ENCODE measurements at regions not wholly inside any gene's neighbourhood (a gene's known extent, or its start where the extent isn't known, plus 50 kb on each side); places are given as distances from the start of the nearest gene placed in this dataset.

- no peak for TF ChIP-seq SKIL (CRISPR knock-in tag; IDR thresholded peaks at IDR 0.05; ENCODE audit: borderline replicate concordance)
- no peak for TF ChIP-seq ZNF816 (CRISPR knock-in tag; IDR thresholded peaks at IDR 0.05; ENCODE audit: borderline replicate concordance)
- TF ChIP-seq JUNB (CRISPR knock-in tag; IDR thresholded peaks at IDR 0.05; ENCODE audit: borderline replicate concordance): no peak
- TF ChIP-seq ZFP91 (CRISPR knock-in tag; IDR thresholded peaks at IDR 0.05; ENCODE audit: borderline replicate concordance): no peak
- TF ChIP-seq JUND (CRISPR knock-in tag; IDR thresholded peaks at IDR 0.05): no peak
- TF ChIP-seq EZH2 (conservative IDR thresholded peaks at IDR 0.05; ENCODE audit: low read depth, low read length): no peak
- no peak for TF ChIP-seq MED13 (CRISPR knock-in tag; IDR thresholded peaks at IDR 0.05)
- TF ChIP-seq GMEB2 (CRISPR knock-in tag; IDR thresholded peaks at IDR 0.05; ENCODE audit: low read depth): no peak
- TF ChIP-seq NR2C2 (CRISPR knock-in tag; IDR thresholded peaks at IDR 0.05; ENCODE audit: borderline replicate concordance): no peak
- no peak for TF ChIP-seq ZZZ3 (CRISPR knock-in tag; IDR thresholded peaks at IDR 0.05; ENCODE audit: borderline replicate concordance)
- TF ChIP-seq PREB (CRISPR knock-in tag; IDR thresholded peaks at IDR 0.05): no peak
- no peak for TF ChIP-seq ZC3H4 (CRISPR knock-in tag; IDR thresholded peaks at IDR 0.05; ENCODE audit: borderline replicate concordance)
- TF ChIP-seq CTCF (CRISPR knock-in tag; IDR thresholded peaks at IDR 0.05): no peak
- no peak for TF ChIP-seq ZNF639 (CRISPR knock-in tag; conservative IDR thresholded peaks at IDR 0.05)
Observed at GRCh38 chrX:25275159-25275558, 259.4 kb upstream of the ARX start.

All from HepG2 (cell line).